ENCODE measurements at regions not wholly inside any gene's neighbourhood (a gene's known extent, or its start where the extent isn't known, plus 50 kb on each side); places are given as distances from the start of the nearest gene placed in this dataset.

- TF ChIP-seq CTCF (IDR thresholded peaks at IDR 0.05), result no peak
- TF ChIP-seq POLR2AphosphoS5 (IDR thresholded peaks at IDR 0.05; ENCODE audit: insufficient read depth in 1 of 2, low read depth in 1 of 2), result no peak
Measured at GRCh38 chr2:563512-563911, 113.7 kb downstream of the TMEM18 start.

Measured in vagina (tissue), 2 donors.